ENCODE measurements at regions not wholly inside any gene's neighbourhood (a gene's known extent, or its start where the extent isn't known, plus 50 kb on each side); places are given as distances from the start of the nearest gene placed in this dataset.

DNA sequence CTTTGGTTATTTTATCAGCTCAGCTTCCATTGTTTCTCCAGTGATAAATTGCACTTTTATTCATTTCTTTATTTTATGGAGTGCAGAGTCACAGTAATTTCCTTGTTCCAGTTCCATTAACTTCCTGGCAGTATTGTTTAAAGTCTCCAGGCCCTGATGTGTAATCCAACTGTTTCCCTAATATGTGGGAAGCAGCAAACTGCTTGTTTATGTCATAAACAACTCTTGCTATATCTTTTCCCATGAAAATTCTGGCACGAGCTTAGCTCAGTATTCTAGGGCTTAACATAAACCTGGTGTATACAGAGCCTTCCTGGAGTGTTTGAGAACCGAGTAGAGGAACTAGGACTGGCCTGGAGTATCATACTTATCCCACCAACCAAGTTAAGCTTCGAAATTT lies 83.5 kb upstream of the ARGLU1 start:
- no peak overlapping the region for H2AFZ ChIP-seq (ENCODE audit: low read length)
- Mint-ChIP-seq H3K36me3 (ENCODE audit: insufficient read depth in 1 of 3, low read depth in 3 of 3) (peaks cover 0 to 3% (median 0%) of the 10 kb centered on the region in 3 experiments; a peak in 2 of 7 replicates), H3K9me3 (peaks cover 5 to 11% of the 10 kb centered on the region in 2 experiments; a peak in 4 of 5 replicates), H3K27me3 (ENCODE audit: low read depth) (no peaks in the 10 kb centered on the region; the same call in 1 of the 2 replicates), H3K27ac (no peak overlapping the region), H3K4me1 (peaks cover 0 to 4% of the 10 kb centered on the region in 2 experiments; a peak in 2 of 4 replicates), H3K4me3 (no peak overlapping the region)
- TF ChIP-seq, protein P1, sequence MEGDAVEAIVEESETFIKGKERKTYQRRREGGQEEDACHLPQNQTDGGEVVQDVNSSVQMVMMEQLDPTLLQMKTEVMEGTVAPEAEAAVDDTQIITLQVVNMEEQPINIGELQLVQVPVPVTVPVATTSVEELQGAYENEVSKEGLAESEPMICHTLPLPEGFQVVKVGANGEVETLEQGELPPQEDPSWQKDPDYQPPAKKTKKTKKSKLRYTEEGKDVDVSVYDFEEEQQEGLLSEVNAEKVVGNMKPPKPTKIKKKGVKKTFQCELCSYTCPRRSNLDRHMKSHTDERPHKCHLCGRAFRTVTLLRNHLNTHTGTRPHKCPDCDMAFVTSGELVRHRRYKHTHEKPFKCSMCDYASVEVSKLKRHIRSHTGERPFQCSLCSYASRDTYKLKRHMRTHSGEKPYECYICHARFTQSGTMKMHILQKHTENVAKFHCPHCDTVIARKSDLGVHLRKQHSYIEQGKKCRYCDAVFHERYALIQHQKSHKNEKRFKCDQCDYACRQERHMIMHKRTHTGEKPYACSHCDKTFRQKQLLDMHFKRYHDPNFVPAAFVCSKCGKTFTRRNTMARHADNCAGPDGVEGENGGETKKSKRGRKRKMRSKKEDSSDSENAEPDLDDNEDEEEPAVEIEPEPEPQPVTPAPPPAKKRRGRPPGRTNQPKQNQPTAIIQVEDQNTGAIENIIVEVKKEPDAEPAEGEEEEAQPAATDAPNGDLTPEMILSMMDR (conservative IDR thresholded peaks at IDR 0.05) = no peak
- H3K18ac ChIP-seq (ENCODE audit: insufficient read length, low read depth, low read length) = no peak overlapping the region
- H4K8ac ChIP-seq (replicated peaks; ENCODE audit: insufficient read length, low read depth, low read length) = no peak overlapping the region
- H3K4me1 ChIP-seq (ENCODE audit: insufficient read depth, low read length) = no peaks in the 10 kb centered on the region
- no CpG with 5 or more reads among the region's 3 CpGs for WGBS (ENCODE audit: extremely low coverage, insufficient read length, low lambda C conversion rate)
- H2AK5ac ChIP-seq (ENCODE audit: insufficient read length, low read length) = no peak overlapping the region
- H4K91ac ChIP-seq (ENCODE audit: insufficient read length, low read depth, low read length) = no peak overlapping the region
- no peak overlapping the region for H2BK5ac ChIP-seq (ENCODE audit: insufficient read length, low read length)
- no peaks in the 10 kb centered on the region for H3K27me3 ChIP-seq (ENCODE audit: insufficient read depth, low read length)
- no peak overlapping the region for H2BK12ac ChIP-seq (ENCODE audit: insufficient read length, low read depth, low read length)
- H3K9ac ChIP-seq (ENCODE audit: extremely low read depth, insufficient read length, low read length) = no peak overlapping the region
- H4K5ac ChIP-seq (ENCODE audit: insufficient read length, low read depth, low read length) = no peak overlapping the region
- H2BK20ac ChIP-seq (ENCODE audit: low read depth, low read length, poor library complexity, severe bottlenecking) = no peak overlapping the region
- H3K23me2 ChIP-seq (ENCODE audit: insufficient read length, low read depth, low read length, poor library complexity, severe bottlenecking) = no peaks in the 10 kb centered on the region
- H3K79me1 ChIP-seq (ENCODE audit: insufficient read depth, low read depth, low read length, poor library complexity, severe bottlenecking) = no peaks in the 10 kb centered on the region
- H2BK15ac ChIP-seq (ENCODE audit: low read depth, low read length) = no peak overlapping the region
- no peaks in the 10 kb centered on the region for H3K79me2 ChIP-seq (ENCODE audit: insufficient read depth, low read length)
- H3K56ac ChIP-seq (ENCODE audit: insufficient read length, low read depth, low read length) = no peak overlapping the region
- H3K4ac ChIP-seq (ENCODE audit: low read depth, low read length) = no peak overlapping the region
- no peak overlapping the region for H3K14ac ChIP-seq (ENCODE audit: insufficient read depth, low read length)
- H3K4me2 ChIP-seq (ENCODE audit: insufficient read depth, insufficient read length, low read length) = no peak overlapping the region
- no peaks in the 10 kb centered on the region for H3K9me3 ChIP-seq (ENCODE audit: control insufficient read depth, low read depth, low read length)
- H3T11ph ChIP-seq (ENCODE audit: low read length) = no peak overlapping the region
- H3K27ac ChIP-seq (ENCODE audit: insufficient read length, low read depth, low read length) = no peak overlapping the region
- no peak overlapping the region for H2BK120ac ChIP-seq (ENCODE audit: low read depth, low read length, poor library complexity, severe bottlenecking)
- H3K23ac ChIP-seq (ENCODE audit: insufficient read length, low read depth, low read length) = no peak overlapping the region
- no peak for DNase-seq
- H4K20me1 ChIP-seq (ENCODE audit: control insufficient read depth, insufficient read depth, insufficient read length) = no peaks in the 10 kb centered on the region

Data from H9 (cell line).